Spleen (tissue), 11 donors: ENCODE measurements at regions not wholly inside any gene's neighbourhood (a gene's known extent, or its start where the extent isn't known, plus 50 kb on each side); places are given as distances from the start of the nearest gene placed in this dataset.

ENCODE experiments used
- DNase-seq: peaks from one replicate; pipeline ENCODE4 v3.0.0-alpha.2; 2020
- H3K27ac ChIP-seq, 8 donors: fragments of 200-600 bp; sonication (generic) in 7 of 8; 1 replicate in 4 of 8; 2 replicates in 4 of 8; pipeline versions ENCODE4 v1.5.0 to v1.8.0; 2016 to 2021; ENCODE audit warnings: inconsistent platforms in 4 of 8, mild to moderate bottlenecking in 4 of 8, moderate library complexity in 1 of 8
- H3K27me3 ChIP-seq, 7 donors: fragments of 200-600 bp; sonication (generic) in 6 of 7; replicated peaks in 1 of 7; 1 replicate in 4 of 7; 2 replicates in 3 of 7; pipeline versions ENCODE4 v1.5.0 to v1.8.0; 2016 to 2021; ENCODE audit warnings: inconsistent platforms in 3 of 7, mild to moderate bottlenecking in 1 of 7
- H3K36me3 ChIP-seq, 6 donors: fragments of 200-600 bp; sonication (generic) in 5 of 6; 1 replicate in 4 of 6; 2 replicates in 2 of 6; pipeline versions ENCODE4 v1.5.0 to v1.8.0; 2016 to 2021; ENCODE audit warnings: inconsistent platforms in 2 of 6
- H3K4me1 ChIP-seq, 6 donors: fragments of 200-600 bp; sonication (generic) in 5 of 6; 1 replicate in 3 of 6; 2 replicates in 3 of 6; pipeline versions ENCODE4 v1.5.0 to v1.8.0; 2016 to 2021; ENCODE audit warnings: inconsistent platforms in 3 of 6
- H3K4me3 ChIP-seq, 8 donors: fragments of 200-600 bp; sonication (generic) in 7 of 8; 1 replicate in 4 of 8; 2 replicates in 4 of 8; pipeline versions ENCODE4 v1.5.0 to v1.8.0; 2016 to 2021; ENCODE audit warnings: inconsistent platforms in 4 of 8, mild to moderate bottlenecking in 4 of 8, moderate library complexity in 2 of 8
- H3K9me3 ChIP-seq, 8 donors: fragments of 200-600 bp; sonication (generic) in 7 of 8; 1 replicate in 4 of 8; 2 replicates in 4 of 8; pipeline versions ENCODE4 v1.5.0 to v1.8.0; 2016 to 2021; ENCODE audit warnings: inconsistent platforms in 4 of 8
- POLR2A ChIP-seq, 3 donors: fragments of 450-650 bp; IDR thresholded peaks; one replicate each; pipeline ENCODE4 v1.5.1; 2017; ENCODE audit warnings: antibody characterized with exemption in 3 of 3, mild to moderate bottlenecking in 1 of 3
- POLR2AphosphoS5 ChIP-seq, 3 donors: sonication (generic); formaldehyde crosslinking; IDR thresholded peaks; one replicate each; pipeline ENCODE4 v1.5.1; 2017; ENCODE audit warnings: antibody characterized with exemption in 3 of 3
- WGBS, 5 donors: extraction: QIAGEN DNeasy Blood & Tissue Kit in 3 of 5; methylation state at CpG; one replicate each; pipeline versions ENCODE4 v1.1.5 to v1.1.7; 2013 to 2018; 5-methylcytosine and 5-hydroxymethylcytosine counted together
- intact Hi-C: fragments of 100-400 bp; cut with DNase I; formaldehyde crosslinking; loops from one replicate; pipeline ENCODE4 v1.15.0; 2023; ENCODE audit warnings: low total_unique reads
- TF ChIP-seq, protein P1 (sequence below), 11 experiments: fragments of 200-600 bp in 7 of 11; fragments of 450-650 bp in 4 of 11; sonication (generic) in 4 of 11; IDR thresholded peaks in 8 of 11; conservative IDR thresholded peaks in 3 of 11; 1 replicate in 7 of 11; 2 replicates in 4 of 11; pipeline versions ENCODE4 v1.4.0 to v1.8.0; 2016 to 2021; ENCODE audit warnings: antibody characterized with exemption in 11 of 11, inconsistent platforms in 4 of 11, mild to moderate bottlenecking in 1 of 11
- donor health status: healthy with polysubstance abuse.
- donor health status: DM: no; HTN: no; CAD: no; lungs with moderate emphysema.
- donor health status: DM: no; HTN: no; CAD: no.
- donor health status: Bipolar disorder and iron deficiency.
- donor health status: healthy.
- donor health status: DM: no; HTN: no; CAD: no.
- donor health status: DM: yes; HTN: yes; CAD: no.

- H3K36me3 ChIP-seq = no peaks in the 10 kb centered on the region
- DNase-seq = no peak
- H3K27ac ChIP-seq = no peak overlapping the region
- intact Hi-C loops = no loop called here
- no peaks in the 10 kb centered on the region for H3K27me3 ChIP-seq
- no peaks in the 10 kb centered on the region for H3K4me1 ChIP-seq
- peaks cover 0 to 7% (median 0%) of the 10 kb centered on the region in 8 donors for H3K9me3 ChIP-seq
- no peak overlapping the region for H3K4me3 ChIP-seq
- WGBS, 5 donors = 80 to 91% (median 90%) methylated on average over 11 of the region's 11 CpGs
- no peak for TF ChIP-seq POLR2A (IDR thresholded peaks at IDR 0.05)
Measured at GRCh38 chr14:98847521-98848468, 424.2 kb downstream of the BCL11B start.

DNA sequence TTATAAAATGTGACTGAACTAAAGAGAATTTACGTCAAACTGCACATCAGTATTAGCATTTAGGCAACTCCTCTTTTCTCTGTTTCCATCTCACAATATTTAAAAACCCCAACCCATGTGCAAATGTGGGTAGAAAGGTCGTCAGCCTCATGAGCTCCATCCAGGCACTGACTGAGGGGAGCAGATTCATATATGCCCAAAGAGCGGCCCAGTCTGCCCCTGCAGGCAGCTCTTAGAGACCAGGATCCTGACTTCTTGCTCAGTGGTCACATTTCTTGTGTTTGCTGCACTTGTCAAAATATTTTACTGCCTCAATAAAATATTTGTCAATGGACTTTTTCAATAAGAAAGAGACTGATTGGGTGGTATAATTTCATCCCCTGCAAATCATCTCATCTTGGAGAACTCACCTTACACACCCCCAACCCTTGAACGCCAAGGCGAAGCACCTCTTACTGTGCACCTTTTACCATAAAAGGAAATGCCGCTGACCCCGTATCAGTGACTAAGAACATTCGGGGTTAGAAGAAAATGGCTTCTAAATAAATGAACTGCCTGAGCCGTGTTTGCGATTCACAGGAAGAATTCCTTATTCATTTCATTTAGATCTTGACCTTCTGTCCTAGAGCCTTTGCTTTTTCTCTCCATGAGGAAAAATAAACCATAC is 418.8 kb downstream of the BCL11B start:
- 77 to 82% (median 81%) methylated on average over 10 of the region's 10 CpGs for WGBS, 5 donors
- Histone ChIP-seq H3K27me3 (peaks cover 0 to 15% (median 0%) of the 10 kb centered on the region in 7 donors), H3K4me3 (no peak overlapping the region), H3K27ac (no peak overlapping the region), H3K36me3 (no peaks in the 10 kb centered on the region), H3K9me3 (peaks cover 0 to 7% (median 0%) of the 10 kb centered on the region in 8 donors), H3K4me1 (no peaks in the 10 kb centered on the region)
- no peak for DNase-seq
- TF ChIP-seq POLR2A (IDR thresholded peaks at IDR 0.05) (no peak), POLR2AphosphoS5 (IDR thresholded peaks at IDR 0.05) (no peak)
- TF ChIP-seq, protein P1, sequence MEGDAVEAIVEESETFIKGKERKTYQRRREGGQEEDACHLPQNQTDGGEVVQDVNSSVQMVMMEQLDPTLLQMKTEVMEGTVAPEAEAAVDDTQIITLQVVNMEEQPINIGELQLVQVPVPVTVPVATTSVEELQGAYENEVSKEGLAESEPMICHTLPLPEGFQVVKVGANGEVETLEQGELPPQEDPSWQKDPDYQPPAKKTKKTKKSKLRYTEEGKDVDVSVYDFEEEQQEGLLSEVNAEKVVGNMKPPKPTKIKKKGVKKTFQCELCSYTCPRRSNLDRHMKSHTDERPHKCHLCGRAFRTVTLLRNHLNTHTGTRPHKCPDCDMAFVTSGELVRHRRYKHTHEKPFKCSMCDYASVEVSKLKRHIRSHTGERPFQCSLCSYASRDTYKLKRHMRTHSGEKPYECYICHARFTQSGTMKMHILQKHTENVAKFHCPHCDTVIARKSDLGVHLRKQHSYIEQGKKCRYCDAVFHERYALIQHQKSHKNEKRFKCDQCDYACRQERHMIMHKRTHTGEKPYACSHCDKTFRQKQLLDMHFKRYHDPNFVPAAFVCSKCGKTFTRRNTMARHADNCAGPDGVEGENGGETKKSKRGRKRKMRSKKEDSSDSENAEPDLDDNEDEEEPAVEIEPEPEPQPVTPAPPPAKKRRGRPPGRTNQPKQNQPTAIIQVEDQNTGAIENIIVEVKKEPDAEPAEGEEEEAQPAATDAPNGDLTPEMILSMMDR (IDR thresholded peaks at IDR 0.05 in 8 of 11, conservative IDR thresholded peaks at IDR 0.05 in 3 of 11) = no peak
- intact Hi-C loops = no loop called here

DNA sequence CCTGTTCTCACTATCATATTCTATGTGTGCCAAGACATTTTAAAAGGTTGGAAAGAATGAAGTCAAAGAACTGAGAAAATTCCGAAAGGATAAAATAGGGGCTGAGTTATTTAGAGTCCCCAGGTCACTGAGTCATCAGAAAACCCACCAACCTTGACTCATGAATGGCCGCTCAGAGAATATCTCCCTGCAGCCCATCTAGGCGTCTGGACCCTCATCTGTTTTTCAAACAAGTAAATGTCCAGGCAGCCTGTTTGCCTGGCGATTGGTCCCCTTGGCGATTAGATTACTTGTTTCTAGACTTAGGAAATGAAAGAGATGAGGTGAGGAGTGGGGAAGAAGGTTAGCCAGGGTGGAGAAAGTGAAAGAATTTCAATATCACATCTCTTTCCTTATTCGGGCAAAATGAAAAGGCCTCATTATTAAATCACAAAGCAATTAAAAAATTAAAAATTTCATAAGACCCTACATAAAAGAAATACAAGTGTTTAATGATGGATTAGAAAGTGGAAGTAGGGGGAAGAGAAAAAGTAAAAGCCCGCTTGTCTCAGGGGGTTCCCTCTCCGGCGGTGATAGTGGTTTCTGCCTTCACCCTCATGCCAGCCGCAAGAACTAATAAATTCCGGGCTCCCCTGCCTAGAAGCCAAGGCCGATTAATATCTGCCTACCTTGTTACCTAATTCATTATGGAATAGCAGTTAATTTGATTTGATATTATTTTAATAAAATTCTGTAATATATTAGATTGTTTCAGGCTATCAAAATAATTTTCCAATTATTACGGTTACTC is 415.9 kb downstream of the BCL11B start:
- intact Hi-C loops = no loop called here
- WGBS, 5 donors = 85 to 93% (median 92%) methylated on average over 13 of the region's 13 CpGs
- H3K27me3 ChIP-seq = peaks cover 0 to 15% (median 0%) of the 10 kb centered on the region in 7 donors

DNA sequence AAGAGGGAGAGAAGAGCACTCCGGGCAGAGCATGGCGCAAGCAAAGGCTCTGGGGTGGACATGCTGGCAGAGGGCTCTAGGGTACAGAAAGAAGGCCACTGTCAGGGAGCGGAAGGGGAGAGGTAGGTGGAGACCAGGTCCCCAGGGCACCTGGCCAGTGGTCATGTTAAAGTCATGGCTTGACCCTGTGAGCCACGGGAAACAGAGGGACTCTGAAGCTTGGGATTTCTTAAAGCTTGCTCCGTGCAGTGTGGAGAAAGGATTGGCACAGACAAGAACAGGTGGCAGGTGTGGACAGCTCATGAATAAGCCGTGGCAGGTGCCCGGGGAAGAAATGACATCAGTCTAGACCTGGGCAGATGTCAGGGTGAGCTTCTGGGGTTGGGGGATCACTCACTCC is 413.8 kb downstream of the BCL11B start:
- H3K36me3 ChIP-seq = no peaks in the 10 kb centered on the region
- TF ChIP-seq, protein P1 (IDR thresholded peaks at IDR 0.05 in 8 of 11, conservative IDR thresholded peaks at IDR 0.05 in 3 of 11) = no peak
- TF ChIP-seq POLR2AphosphoS5 (IDR thresholded peaks at IDR 0.05) = no peak
- TF ChIP-seq POLR2A (IDR thresholded peaks at IDR 0.05) = no peak
- no peak for DNase-seq
- H3K4me3 ChIP-seq = no peak overlapping the region
- WGBS, 5 donors = 87 to 92% (median 89%) methylated on average over 7 of the region's 7 CpGs
- no peak overlapping the region for H3K27ac ChIP-seq
- no peaks in the 10 kb centered on the region for H3K9me3 ChIP-seq
- peaks cover 0 to 15% (median 0%) of the 10 kb centered on the region in 7 donors for H3K27me3 ChIP-seq
- H3K4me1 ChIP-seq = no peaks in the 10 kb centered on the region
- intact Hi-C loops = no loop called here

More for the DNA sequence above, 415.9 kb downstream of the BCL11B start:
- no peak for DNase-seq
- Histone ChIP-seq H3K27ac (no peak overlapping the region), H3K4me3 (no peak overlapping the region), H3K9me3 (no peaks in the 10 kb centered on the region), H3K4me1 (no peaks in the 10 kb centered on the region), H3K36me3 (no peaks in the 10 kb centered on the region)
- TF ChIP-seq, protein P1 (IDR thresholded peaks at IDR 0.05 in 8 of 11, conservative IDR thresholded peaks at IDR 0.05 in 3 of 11) = no peak
- no peak for TF ChIP-seq POLR2AphosphoS5 (IDR thresholded peaks at IDR 0.05)
- no peak for TF ChIP-seq POLR2A (IDR thresholded peaks at IDR 0.05)
